ENCODE measurements at regions not wholly inside any gene's neighbourhood (a gene's known extent, or its start where the extent isn't known, plus 50 kb on each side); places are given as distances from the start of the nearest gene placed in this dataset.
"Not testable (repeated sequence)": the region's sequence is repeated elsewhere in the genome, so short reads cannot be mapped to it uniquely, and the experiment has no call there.

- DNase-seq (ENCODE audit: low read depth): no peak
Measured at GRCh38 chr15:69863446-69863845, 234.3 kb downstream of the TLE3 start.

GRCh38 chr15:69865369-69865768 is 232.3 kb downstream of the TLE3 start:
- DNase-seq (ENCODE audit: low read depth): no peak

DNA sequence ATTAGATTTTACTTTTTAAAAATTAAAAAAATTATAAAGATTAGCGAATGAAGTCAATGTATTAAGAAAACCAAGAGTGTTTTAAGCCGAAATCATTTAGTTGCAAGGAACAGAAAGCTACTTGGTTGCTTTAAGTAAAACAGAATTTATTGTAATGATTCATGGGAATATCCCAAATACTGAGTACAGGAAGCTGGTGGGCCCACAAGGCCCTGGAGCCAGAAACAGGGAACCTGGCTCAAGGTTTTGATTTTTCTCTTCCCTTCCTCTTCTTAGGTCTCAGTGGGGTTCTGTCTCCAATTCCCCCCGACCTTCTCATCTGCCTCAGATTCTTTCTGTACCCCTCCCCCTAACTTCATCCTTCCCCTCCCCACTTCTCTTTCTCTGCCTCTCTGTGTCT is 229.0 kb downstream of the TLE3 start:
- DNase-seq (ENCODE audit: low read depth): no peak

DNA sequence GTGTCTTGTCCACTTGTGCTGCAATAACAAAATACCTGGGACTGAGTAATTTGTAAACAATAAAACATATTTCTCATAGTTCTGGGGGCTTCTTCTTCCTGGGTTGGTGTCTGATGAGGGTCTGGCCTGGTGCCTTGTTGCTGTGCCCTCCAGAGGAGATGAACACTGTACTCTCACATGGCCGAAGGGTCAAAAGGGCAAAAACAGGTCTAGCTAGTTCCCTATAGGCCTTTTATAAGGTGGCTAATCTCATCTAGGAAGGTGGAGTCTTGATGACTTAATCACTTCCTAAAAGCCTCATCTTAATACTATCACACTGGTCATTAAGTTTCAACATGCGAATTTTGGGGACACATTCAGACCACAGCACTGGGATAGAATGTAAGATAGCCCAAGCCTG is 228.4 kb downstream of the TLE3 start:
- DNase-seq (ENCODE audit: low read depth): no peak

- no peak for DNase-seq (ENCODE audit: low read depth)
Measured at GRCh38 chr15:69869881-69870505, 227.7 kb downstream of the TLE3 start.

DNA sequence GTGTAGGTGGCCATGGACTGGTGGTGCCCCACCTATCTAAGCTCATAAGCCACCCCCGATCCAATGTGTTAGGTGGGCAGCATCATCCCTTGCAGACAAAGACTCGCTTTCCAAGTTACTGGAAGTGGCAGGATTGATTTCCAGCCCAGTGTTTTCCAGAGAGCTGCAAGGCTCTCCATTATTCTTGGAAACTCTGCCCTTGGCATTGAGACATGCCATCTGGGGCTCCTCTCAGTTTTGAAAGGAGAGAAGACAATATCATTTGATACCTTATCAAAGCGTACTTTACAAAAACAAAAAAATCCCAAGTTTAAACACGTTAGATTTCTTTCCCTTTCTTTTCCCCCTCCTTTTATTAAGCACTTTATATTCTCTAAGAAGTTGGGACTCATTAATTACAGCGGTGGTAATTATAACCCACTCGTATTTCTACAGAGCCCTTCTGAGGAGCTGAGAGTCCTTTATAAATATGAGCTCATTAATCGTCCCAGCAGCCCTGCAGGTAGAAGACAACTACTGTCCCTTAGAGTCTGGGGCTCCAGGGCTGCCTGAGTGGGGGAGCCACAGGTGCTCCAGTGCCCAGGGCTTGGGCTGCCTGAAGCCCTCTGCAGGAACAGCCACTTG is 226.1 kb downstream of the TLE3 start:
- DNase-seq (ENCODE audit: low read depth): no peak

GRCh38 chr15:69873807-69874206 is 223.9 kb downstream of the TLE3 start:
- DNase-seq (ENCODE audit: low read depth): no peak

DNA sequence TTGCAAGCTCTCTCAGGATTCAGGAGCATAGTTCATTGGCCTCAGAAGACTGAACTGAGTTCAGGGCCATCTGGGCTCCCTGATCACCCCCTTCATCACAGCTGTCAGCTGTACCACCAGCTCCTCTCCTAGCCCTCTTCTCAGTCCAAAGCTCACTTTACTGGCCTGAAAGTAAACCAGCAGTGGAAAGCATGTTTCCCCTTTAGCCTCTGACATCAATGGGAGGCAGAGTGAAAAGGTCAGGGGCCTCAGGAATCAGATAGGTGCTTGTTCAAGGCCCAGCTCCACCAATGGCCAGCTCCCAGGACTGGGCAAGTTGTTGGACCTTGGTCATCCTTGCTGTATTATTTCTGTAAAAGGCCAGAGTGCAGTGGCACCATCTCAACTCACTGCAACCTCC is 223.4 kb downstream of the TLE3 start:
- no peak for DNase-seq (ENCODE audit: low read depth)

DNA sequence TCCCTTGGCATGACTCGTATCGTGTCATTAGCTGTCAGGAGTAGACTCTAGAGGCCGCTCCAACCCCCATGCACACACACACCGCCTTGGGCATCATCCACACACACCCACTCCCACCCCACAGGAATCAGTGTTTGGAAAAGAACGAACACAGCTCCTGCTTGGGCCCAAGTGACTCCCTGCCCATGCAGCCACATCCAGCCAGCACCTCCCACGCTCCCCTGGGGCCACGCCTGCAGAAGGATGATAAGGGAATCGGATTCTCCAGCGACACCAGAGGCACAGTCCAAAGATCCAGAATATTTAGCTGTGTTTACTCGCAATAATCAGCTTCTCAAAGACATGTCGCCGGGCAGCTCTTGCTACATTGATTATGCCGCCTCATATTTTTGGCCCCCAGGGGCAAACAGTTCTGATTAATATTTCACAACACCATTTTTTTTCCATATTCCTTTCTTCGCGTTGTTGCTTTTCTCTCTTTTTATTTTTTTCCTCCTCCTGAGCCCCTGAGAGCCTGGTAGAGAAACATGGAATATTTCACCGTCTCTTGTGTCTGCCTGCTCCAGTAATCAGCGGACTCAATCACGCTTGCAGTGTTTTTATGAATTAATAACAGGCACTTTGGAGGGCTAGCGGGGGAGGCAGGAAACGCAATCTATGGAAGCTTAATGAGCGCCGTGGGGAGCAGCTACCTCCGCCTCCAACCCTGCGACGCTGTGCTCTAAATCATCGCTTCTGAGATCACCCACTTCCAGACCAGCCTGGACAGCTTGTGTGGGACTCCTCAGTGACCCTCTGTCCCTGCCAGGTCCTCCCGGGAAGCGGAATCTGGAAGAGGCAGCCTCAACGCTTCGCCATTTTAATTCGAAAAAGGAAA is 221.4 kb downstream of the TLE3 start:
- DNase-seq (ENCODE audit: low read depth): no peak

DNA sequence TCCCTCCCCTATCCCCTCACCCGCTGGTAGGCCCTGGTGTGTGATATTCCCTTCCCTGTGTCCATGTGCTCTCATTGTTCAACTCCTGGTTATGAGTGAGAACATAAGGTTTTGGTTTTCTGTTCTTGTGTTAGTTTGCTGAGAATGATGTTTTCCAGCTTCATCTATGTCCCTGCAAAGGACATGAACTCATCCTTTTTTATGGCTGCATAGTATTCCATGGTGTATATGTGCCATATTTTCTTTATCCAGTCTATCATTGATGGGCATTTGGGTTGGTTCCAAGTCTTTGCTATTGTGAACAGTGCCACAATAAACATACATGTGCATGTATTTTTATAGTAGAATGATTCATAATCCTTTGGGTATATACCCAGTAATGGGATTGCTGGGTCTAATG is 217.8 kb downstream of the TLE3 start:
- not testable (repeated sequence) for DNase-seq (ENCODE audit: low read depth)

- DNase-seq (ENCODE audit: low read depth): no peak
Measured at GRCh38 chr15:69880571-69881301, 217.0 kb downstream of the TLE3 start.

DNA sequence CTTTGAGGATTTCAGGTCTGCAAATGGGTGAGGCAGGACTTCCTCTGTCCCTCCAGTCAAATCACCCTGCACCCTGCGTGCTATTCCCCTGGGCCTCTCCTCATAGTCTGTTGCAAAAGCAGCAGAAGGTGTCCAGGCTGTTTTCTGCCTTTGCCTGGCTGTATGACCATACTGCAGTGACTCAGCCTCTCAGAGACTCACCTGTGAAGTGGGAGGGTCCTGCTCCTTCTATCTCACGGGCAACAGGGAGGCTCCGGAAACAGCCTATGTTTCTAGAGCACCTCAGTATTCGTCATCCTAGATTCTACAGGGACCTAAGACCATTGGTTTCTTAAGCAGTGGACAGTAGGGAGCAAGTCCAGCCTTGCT is 216.4 kb downstream of the TLE3 start:
- DNase-seq (ENCODE audit: low read depth): no peak

DNA sequence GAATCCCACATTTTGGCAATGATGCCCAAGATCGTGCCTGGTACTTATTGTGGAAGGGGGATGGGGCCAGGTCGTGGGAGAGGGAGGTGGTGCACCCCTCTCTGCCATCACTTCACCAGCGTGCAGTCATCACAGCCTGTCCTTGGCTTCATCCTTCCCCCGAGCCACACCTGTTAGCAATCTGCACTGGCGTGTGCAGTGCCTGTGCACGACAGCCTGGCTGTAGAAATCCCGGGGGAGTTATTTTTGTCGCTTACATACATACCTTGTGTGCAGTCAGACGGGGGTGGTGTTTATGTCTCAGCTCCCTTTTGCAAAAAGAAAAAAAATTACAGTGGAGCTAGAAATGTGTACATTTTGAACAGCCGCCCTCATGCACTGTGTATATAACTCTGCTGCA is 216.0 kb downstream of the TLE3 start:
- DNase-seq (ENCODE audit: low read depth): no peak

GRCh38 chr15:69883306-69883705 is 214.4 kb downstream of the TLE3 start:
- DNase-seq (ENCODE audit: low read depth): no peak

- DNase-seq (ENCODE audit: low read depth): no peak
Measured at GRCh38 chr15:69885173-69885955, 212.4 kb downstream of the TLE3 start.

- DNase-seq (ENCODE audit: low read depth): no peak
Measured at GRCh38 chr15:69887009-69887408, 210.7 kb downstream of the TLE3 start.

DNA sequence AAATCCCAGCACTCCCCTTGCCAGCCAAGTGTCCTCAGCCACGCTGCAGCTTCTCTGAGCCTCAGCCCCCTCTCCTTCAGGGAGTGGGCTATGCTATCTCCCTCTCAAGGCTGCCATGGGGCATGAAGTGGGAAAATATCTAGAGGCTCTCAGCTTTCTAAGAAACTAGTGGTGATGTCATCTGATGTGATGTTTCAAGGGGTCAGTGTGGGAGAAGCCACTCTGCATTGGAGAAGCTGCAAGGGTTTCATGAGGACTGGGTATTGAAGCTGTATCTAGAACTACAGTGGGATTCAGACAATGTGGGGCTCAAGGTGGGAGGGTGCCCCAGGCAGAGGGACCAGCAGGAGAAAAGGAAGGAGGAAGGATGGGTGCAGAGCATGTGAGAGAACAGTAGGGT is 210.2 kb downstream of the TLE3 start:
- no peak for DNase-seq (ENCODE audit: low read depth)

DNA sequence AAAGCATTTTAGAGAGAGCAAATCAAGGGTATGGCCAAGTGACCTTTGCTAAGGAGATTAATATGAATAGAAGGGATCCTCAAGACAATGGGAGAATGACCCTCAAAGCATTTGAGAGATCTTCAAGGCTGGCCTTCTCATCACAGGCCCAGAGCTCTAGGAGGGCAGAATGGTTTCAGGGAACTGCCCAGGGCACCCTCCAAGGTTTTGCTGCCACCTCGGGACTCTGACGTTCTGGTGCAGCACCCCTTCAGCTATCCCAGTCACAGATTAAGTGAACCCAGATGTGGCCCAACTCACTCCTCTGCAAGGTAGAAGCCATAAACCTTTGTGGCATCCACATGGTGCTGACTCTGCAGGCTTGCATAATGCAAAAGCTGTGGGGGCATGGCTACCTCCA is 209.3 kb downstream of the TLE3 start:
- no peak for DNase-seq (ENCODE audit: low read depth)

GRCh38 chr15:69891070-69891536 is 206.6 kb downstream of the TLE3 start:
- no peak for DNase-seq (ENCODE audit: low read depth)

GRCh38 chr15:69891606-69892005 is 206.1 kb downstream of the TLE3 start:
- no peak for DNase-seq (ENCODE audit: low read depth)

DNA sequence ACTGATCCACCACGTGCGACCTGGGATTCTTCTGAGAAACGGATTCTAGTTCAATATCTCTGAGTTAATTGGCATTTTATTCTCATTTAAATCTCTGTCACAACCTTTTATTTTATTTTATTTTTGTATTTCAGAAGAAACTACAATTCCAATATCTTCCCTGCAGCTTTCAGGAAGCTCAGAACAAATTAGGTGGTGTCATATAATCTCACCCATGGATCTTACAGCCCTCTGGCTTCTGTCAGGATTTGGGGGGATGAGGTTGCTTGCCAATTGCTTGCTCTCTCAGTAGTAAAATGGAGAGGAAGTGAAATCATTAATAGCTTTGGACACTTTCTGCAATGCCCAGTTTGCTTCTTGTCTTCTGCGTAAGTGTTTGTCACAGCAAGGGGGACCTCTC is 205.4 kb downstream of the TLE3 start:
- no peak for DNase-seq (ENCODE audit: low read depth)

DNA sequence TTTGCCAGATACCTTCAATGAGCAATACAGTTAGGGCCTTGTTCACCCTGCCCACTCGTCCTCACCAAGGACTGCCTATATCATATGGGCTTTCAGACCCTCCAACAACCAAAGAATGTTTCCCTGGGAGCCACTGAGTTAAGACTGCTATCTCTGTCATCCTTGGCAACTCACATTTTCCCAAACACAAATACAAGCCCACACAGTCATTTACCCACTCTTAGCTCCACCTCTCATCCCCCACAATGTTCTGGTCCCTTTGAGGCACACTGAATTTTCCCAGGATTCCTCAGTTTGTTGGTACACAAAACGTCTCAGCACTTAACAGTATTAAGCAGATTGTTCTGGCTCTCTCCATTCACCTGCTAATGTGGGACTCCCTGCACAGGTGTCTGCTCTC is 204.6 kb downstream of the TLE3 start:
- DNase-seq (ENCODE audit: low read depth): no peak
